GM21360 (cell line): ENCODE measurements at regions not wholly inside any gene's neighbourhood (a gene's known extent, or its start where the extent isn't known, plus 50 kb on each side); places are given as distances from the start of the nearest gene placed in this dataset.

ENCODE experiments used
- ATAC-seq: cut with Tn5 transposase; IDR thresholded peaks from one replicate; pipeline ENCODE4 v1.9.1; 2021; ENCODE audit warnings: mild to moderate bottlenecking, moderate library complexity; ENCODE audit not compliant: unreplicated experiment

- ATAC-seq = no peak
Observed at GRCh38 chr14:97413966-97414717, 617.0 kb downstream of the VRK1 start.

GRCh38 chr14:97414718-97415098 is 617.5 kb downstream of the VRK1 start:
- no peak for ATAC-seq

GRCh38 chr14:97415907-97416306 is 618.7 kb downstream of the VRK1 start:
- no peak for ATAC-seq

- no peak for ATAC-seq
Observed at GRCh38 chr14:97416550-97416949, 619.4 kb downstream of the VRK1 start.

- ATAC-seq = no peak
Observed at GRCh38 chr14:97417331-97417730, 620.1 kb downstream of the VRK1 start.

GRCh38 chr14:97420211-97420610 is 623.0 kb downstream of the VRK1 start:
- ATAC-seq = no peak

GRCh38 chr14:97426776-97427175 is 629.6 kb downstream of the VRK1 start:
- no peak for ATAC-seq

GRCh38 chr14:97428808-97429440 is 631.7 kb downstream of the VRK1 start:
- ATAC-seq = no peak

- ATAC-seq = no peak
Observed at GRCh38 chr14:97432586-97432985, 635.4 kb downstream of the VRK1 start.

- no peak for ATAC-seq
Observed at GRCh38 chr14:97441740-97442362, 644.7 kb downstream of the VRK1 start.

GRCh38 chr14:97442363-97442762 is 645.2 kb downstream of the VRK1 start:
- ATAC-seq = no peak

- ATAC-seq = no peak
Observed at GRCh38 chr14:97443412-97443811, 646.2 kb downstream of the VRK1 start.

GRCh38 chr14:97444248-97444647 is 647.1 kb downstream of the VRK1 start:
- ATAC-seq = no peak

- no peak for ATAC-seq
Observed at GRCh38 chr14:97445367-97445766, 648.2 kb downstream of the VRK1 start.

- ATAC-seq = no peak
Observed at GRCh38 chr14:97446087-97446486, 648.9 kb downstream of the VRK1 start.

GRCh38 chr14:97452314-97452713 is 655.1 kb downstream of the VRK1 start:
- ATAC-seq = no peak

- ATAC-seq = no peak
Observed at GRCh38 chr14:97453991-97454390, 656.8 kb downstream of the VRK1 start.

GRCh38 chr14:97456462-97456861 is 659.3 kb downstream of the VRK1 start:
- no peak for ATAC-seq

GRCh38 chr14:97456958-97457357 is 659.8 kb downstream of the VRK1 start:
- ATAC-seq = no peak

GRCh38 chr14:97457575-97458085 is 660.4 kb downstream of the VRK1 start:
- ATAC-seq = no peak

- no peak for ATAC-seq
Observed at GRCh38 chr14:97458255-97458654, 661.1 kb downstream of the VRK1 start.
